ENCODE measurements at regions not wholly inside any gene's neighbourhood (a gene's known extent, or its start where the extent isn't known, plus 50 kb on each side); places are given as distances from the start of the nearest gene placed in this dataset.

DNA sequence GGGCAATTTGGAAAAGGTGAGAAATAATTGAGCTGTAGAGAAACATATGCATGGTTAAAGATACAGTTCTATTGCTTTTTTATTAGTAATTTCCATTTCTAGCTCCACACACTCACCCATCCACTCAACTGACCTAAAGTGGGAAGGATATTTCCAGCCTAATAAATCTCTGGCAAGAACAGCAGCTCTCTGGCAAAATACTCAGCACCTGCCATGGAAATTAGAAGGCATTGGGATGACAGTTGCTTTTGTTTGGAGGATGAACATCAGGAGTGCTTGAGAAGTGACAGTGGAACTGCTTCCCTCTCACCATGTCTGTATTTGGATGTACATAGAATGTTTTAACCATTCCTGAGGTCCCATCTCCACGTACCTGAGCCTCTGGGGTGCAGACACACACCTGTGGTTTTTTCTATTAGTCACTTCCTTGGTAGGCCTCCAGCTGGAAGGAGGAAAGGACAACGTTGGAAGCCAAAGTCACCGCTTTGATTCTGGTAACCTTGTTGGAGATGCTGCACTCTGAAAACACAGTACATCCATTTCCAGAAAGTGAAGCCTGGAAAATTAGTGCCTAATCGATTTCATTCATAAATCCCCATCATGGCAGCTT, 62.3 kb upstream of the RUNX1 start:
- in situ Hi-C loops (cut with HindIII; ENCODE audit: low pct_unique_long_range_greater_than_20kb, low sequenced_read_pairs) = no loop called here
- DNase-seq (ENCODE audit: low read depth, low spot score) = no peak

DNA sequence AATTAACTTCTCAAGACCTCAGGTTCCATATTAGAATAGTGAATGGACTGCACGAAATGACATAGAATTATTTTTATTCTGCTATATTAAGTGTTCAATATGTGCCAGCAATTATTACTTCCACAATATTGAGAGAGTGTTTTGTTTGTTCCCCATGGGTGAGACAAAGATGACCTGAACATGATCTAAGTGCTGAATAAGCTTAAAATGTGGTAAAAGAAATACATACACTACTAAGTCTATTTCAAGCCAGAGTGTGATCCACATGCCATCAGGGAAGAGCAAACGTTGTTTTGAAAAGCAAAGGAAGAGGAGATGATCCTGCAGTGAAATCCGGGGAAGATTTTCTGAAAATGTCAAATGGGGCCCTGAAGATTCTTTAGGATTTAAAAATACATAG, 59.8 kb upstream of the RUNX1 start:
- no peak for DNase-seq (ENCODE audit: low read depth, low spot score)
- in situ Hi-C loops (cut with HindIII; ENCODE audit: low pct_unique_long_range_greater_than_20kb, low sequenced_read_pairs) = no loop called here

DNA sequence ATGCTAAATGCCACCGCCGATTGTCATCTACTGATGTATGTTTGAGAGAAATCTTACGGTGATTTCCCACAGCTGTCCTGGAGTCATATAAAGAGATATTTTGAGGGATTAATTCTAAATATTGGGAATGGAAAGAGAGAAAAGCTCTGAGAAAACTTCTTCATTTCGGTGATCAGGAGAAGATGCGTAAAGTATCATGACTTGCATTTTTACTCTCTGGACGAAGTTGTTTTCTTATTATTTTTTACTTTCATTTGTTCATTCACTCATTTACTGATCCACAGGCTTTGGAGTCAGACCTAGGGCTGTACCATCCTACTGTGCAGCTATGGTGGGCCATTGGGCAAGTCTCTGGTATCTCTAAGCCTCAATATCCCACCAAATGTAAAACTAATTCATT, 58.4 kb upstream of the RUNX1 start:
- no peak for DNase-seq (ENCODE audit: low read depth, low spot score)
- in situ Hi-C loops (cut with HindIII; ENCODE audit: low pct_unique_long_range_greater_than_20kb, low sequenced_read_pairs) = no loop called here

DNA sequence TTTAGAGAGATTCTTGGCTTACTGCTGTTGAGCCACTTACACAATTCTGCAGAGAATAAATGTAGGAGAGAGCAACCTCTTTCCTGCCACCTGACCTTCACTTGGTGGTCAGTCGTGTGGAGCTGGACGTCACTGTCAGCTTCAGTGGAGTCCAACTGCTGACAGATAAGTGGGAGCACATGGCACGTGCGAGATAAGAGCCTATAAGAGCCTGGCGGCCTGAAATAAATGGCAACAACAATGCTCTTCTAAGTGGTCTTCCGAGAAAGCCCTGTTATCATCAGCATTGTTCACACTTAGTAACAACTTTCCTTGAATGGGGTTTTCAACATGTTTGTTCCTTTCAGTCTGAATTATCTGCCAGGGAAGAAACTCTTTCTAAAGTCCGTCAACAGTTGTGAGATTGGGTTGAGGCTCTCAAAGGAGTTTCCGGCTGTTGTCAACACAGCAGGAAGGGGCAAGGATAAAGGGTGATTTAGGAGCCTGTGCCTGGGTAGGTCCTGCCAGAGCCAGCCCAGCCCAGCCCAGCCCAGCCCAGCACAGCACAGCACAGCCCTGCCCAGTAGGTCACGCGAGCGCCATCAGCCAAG, 57.2 kb upstream of the RUNX1 start:
- no peak for DNase-seq (ENCODE audit: low read depth, low spot score)
- in situ Hi-C loops (cut with HindIII; ENCODE audit: low pct_unique_long_range_greater_than_20kb, low sequenced_read_pairs) = no loop called here

DNA sequence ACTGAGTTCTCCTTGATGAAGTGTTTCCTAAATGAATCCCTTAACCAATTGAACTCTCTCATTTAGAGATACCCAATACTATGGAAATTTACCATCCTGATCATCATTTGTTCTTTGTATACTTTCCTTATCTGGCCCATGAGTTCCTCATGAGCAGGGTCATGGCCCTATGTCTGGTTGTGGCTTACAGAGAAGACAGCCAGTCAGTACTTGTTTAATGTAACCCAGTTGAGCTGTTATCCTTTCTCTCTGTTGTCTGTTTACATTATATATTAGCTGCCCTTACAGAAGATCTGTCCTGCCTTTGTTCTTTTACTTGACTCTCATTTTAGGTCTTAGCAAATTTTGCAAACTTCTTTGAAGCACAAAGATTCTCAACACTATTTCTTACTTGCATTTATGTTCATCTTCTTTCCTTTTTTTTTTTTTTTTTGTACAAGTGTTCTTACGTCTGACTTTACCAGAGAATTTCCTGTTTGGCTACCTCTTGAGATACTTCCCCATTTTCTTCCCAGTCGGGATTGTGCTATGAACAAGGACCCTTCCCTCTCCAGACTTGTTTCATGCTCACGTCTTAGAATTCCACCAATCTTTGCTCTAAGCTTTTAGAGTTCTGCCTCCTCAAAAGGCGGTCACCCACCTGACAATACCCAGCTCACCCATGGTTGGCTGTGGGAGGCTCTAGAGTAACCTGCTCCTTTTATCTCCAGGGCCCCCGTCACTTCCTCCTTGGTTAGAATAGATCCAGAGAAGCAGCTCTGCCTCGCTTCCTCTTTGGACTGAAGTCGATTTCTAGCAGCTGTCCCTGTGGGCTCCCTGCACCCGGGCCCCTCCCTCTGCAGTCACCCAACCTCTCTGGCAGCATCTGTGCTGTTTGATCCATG, 53.6 kb upstream of the RUNX1 start:
- DNase-seq (ENCODE audit: low read depth, low spot score) = no peak
- in situ Hi-C loops (cut with HindIII; ENCODE audit: low pct_unique_long_range_greater_than_20kb, low sequenced_read_pairs) = no loop called here

DNA sequence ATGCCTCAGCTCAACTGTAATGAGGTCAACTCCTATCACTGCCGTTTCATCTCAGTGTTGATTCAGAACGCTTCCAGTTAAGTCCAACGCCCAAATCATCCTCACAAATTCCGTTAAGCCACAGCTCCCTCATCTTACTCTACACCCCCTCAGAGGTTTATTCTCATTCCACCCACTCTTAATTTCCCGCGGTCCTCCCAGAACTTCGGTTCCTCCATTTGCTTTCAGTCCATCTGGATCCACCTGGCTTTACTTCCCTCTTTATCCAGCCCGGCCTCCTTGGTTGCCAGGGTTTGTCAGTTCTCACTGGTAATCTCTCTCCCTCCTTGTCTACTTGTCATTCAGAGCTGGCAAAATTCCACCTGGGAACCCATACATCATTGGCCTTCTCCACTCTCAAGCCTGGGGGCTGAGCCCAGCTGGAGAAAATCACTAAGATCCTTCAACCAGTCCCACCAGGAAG, 51.3 kb upstream of the RUNX1 start:
- DNase-seq (ENCODE audit: low read depth, low spot score) = no peak
- in situ Hi-C loops (cut with HindIII; ENCODE audit: low pct_unique_long_range_greater_than_20kb, low sequenced_read_pairs) = no loop called here

DNA sequence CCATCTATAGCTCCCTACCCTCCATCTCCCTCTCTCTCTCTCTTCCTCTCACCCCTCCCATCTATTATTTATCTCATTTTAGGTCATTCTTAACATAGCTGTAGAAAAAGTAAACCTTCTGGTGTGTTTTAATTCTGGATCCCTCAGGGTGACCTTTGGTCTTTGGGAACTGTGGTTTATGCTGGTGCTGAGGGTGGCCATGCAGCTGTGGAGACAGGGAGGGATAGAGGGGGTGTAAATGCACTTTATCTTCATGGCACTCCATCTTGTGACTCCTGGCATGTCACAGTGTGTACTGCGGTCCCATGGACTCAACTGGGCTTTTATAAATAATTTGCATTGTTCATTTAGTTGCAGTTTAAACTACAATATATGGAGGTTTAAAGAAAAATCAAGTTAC, 50.2 kb upstream of the RUNX1 start:
- no peak for DNase-seq (ENCODE audit: low read depth, low spot score)
- in situ Hi-C loops (cut with HindIII; ENCODE audit: low pct_unique_long_range_greater_than_20kb, low sequenced_read_pairs) = no loop called here

Small RNA genes in the stretch of these regions (small RNA-seq; reads per million reads assigned to genes)
- gene EZH2P1 = 0 reads per million in 2 experiments
- gene MIR802 = 0.02 to 0.24 reads per million in 2 experiments
